IPS-15b (cell line): ENCODE measurements at regions not wholly inside any gene's neighbourhood (a gene's known extent, or its start where the extent isn't known, plus 50 kb on each side); places are given as distances from the start of the nearest gene placed in this dataset.

Experiments
- H3K27me3 ChIP-seq: one replicate; pipeline ENCODE4 v1.6.1; 2013; ENCODE audit warnings: low read length; ENCODE audit not compliant: control insufficient read depth, insufficient read depth
- H3K36me3 ChIP-seq: one replicate; pipeline ENCODE4 v1.6.1; 2013; ENCODE audit warnings: low read length; ENCODE audit not compliant: control insufficient read depth, insufficient read depth
- H3K4me1 ChIP-seq: one replicate; pipeline ENCODE4 v1.6.1; 2013; ENCODE audit warnings: mild to moderate bottlenecking, low read length; ENCODE audit not compliant: control insufficient read depth, insufficient read depth
- H3K4me3 ChIP-seq: one replicate; pipeline ENCODE4 v1.5.1; 2013; ENCODE audit warnings: low read depth, low read length
- H3K9ac ChIP-seq: one replicate; pipeline ENCODE4 v1.6.1; 2013; ENCODE audit warnings: low read depth, mild to moderate bottlenecking, low read length
- H3K9me3 ChIP-seq: one replicate; pipeline ENCODE4 v1.6.1; 2013; ENCODE audit warnings: mild to moderate bottlenecking, low read length; ENCODE audit not compliant: control insufficient read depth, insufficient read depth

GRCh38 chr5:13558408-13558807 lies 386.1 kb downstream of the DNAH5 start:
- Histone ChIP-seq H3K9ac (no peak overlapping the region), H3K36me3 (no peaks in the 10 kb centered on the region), H3K4me1 (no peaks in the 10 kb centered on the region), H3K9me3 (no peaks in the 10 kb centered on the region), H3K27me3 (no peaks in the 10 kb centered on the region), H3K4me3 (no peak overlapping the region)

- no peak overlapping the region for H3K9ac ChIP-seq
Observed at GRCh38 chr5:13553896-13554295, 390.6 kb downstream of the DNAH5 start.

GRCh38 chr5:13552361-13552760 lies 392.1 kb downstream of the DNAH5 start:
- Histone ChIP-seq H3K9ac (no peak overlapping the region), H3K4me1 (no peaks in the 10 kb centered on the region), H3K36me3 (no peaks in the 10 kb centered on the region), H3K4me3 (no peak overlapping the region), H3K27me3 (no peaks in the 10 kb centered on the region), H3K9me3 (no peaks in the 10 kb centered on the region)

More at GRCh38 chr5:13553896-13554295, 390.6 kb downstream of the DNAH5 start:
- Histone ChIP-seq H3K4me3 (no peak overlapping the region), H3K27me3 (no peaks in the 10 kb centered on the region), H3K4me1 (no peaks in the 10 kb centered on the region), H3K9me3 (no peaks in the 10 kb centered on the region), H3K36me3 (no peaks in the 10 kb centered on the region)

- H3K36me3 ChIP-seq, result no peaks in the 10 kb centered on the region
- no peak overlapping the region for H3K4me3 ChIP-seq
- no peaks in the 10 kb centered on the region for H3K9me3 ChIP-seq
Observed at GRCh38 chr5:13551645-13552044, 392.8 kb downstream of the DNAH5 start.

GRCh38 chr5:13540168-13540750 lies 404.2 kb downstream of the DNAH5 start:
- peaks cover 10% of the 10 kb centered on the region for H3K4me1 ChIP-seq
- no peaks in the 10 kb centered on the region for H3K9me3 ChIP-seq
- H3K9ac ChIP-seq, result no peak overlapping the region
- no peaks in the 10 kb centered on the region for H3K36me3 ChIP-seq
- no peak overlapping the region for H3K4me3 ChIP-seq
- no peaks in the 10 kb centered on the region for H3K27me3 ChIP-seq

More at GRCh38 chr5:13551645-13552044, 392.8 kb downstream of the DNAH5 start:
- Histone ChIP-seq H3K4me1 (no peaks in the 10 kb centered on the region), H3K9ac (no peak overlapping the region), H3K27me3 (no peaks in the 10 kb centered on the region)

- no peak overlapping the region for H3K9ac ChIP-seq
- no peak overlapping the region for H3K4me3 ChIP-seq
- H3K4me1 ChIP-seq, result peaks cover 10% of the 10 kb centered on the region
- no peaks in the 10 kb centered on the region for H3K9me3 ChIP-seq
- no peaks in the 10 kb centered on the region for H3K36me3 ChIP-seq
- no peaks in the 10 kb centered on the region for H3K27me3 ChIP-seq
Observed at GRCh38 chr5:13536933-13537332, 407.6 kb downstream of the DNAH5 start.

- no peaks in the 10 kb centered on the region for H3K9me3 ChIP-seq
- no peaks in the 10 kb centered on the region for H3K4me1 ChIP-seq
- H3K36me3 ChIP-seq, result no peaks in the 10 kb centered on the region
- no peak overlapping the region for H3K9ac ChIP-seq
- H3K4me3 ChIP-seq, result no peak overlapping the region
- H3K27me3 ChIP-seq, result no peaks in the 10 kb centered on the region
Observed at GRCh38 chr5:13533833-13534232, 410.7 kb downstream of the DNAH5 start.

GRCh38 chr5:13529300-13529699 lies 415.2 kb downstream of the DNAH5 start:
- no peaks in the 10 kb centered on the region for H3K36me3 ChIP-seq
- H3K9ac ChIP-seq, result no peak overlapping the region
- H3K27me3 ChIP-seq, result no peaks in the 10 kb centered on the region
- no peaks in the 10 kb centered on the region for H3K9me3 ChIP-seq
- H3K4me1 ChIP-seq, result no peaks in the 10 kb centered on the region
- H3K4me3 ChIP-seq, result no peak overlapping the region

- no peaks in the 10 kb centered on the region for H3K4me1 ChIP-seq
Observed at GRCh38 chr5:13524936-13525335, 419.6 kb downstream of the DNAH5 start.

GRCh38 chr5:13519131-13519530 lies 425.4 kb downstream of the DNAH5 start:
- Histone ChIP-seq H3K36me3 (no peaks in the 10 kb centered on the region), H3K27me3 (no peaks in the 10 kb centered on the region), H3K9me3 (no peaks in the 10 kb centered on the region), H3K4me1 (no peaks in the 10 kb centered on the region), H3K9ac (no peak overlapping the region), H3K4me3 (no peak overlapping the region)

More at GRCh38 chr5:13524936-13525335, 419.6 kb downstream of the DNAH5 start:
- Histone ChIP-seq H3K4me3 (no peak overlapping the region), H3K27me3 (no peaks in the 10 kb centered on the region), H3K9me3 (no peaks in the 10 kb centered on the region), H3K36me3 (no peaks in the 10 kb centered on the region), H3K9ac (no peak overlapping the region)

GRCh38 chr5:13516195-13516594 lies 428.3 kb downstream of the DNAH5 start:
- H3K36me3 ChIP-seq, result no peaks in the 10 kb centered on the region
- H3K4me1 ChIP-seq, result no peaks in the 10 kb centered on the region
- H3K9me3 ChIP-seq, result no peaks in the 10 kb centered on the region

GRCh38 chr5:13511442-13511841 lies 433.0 kb downstream of the DNAH5 start:
- Histone ChIP-seq H3K9ac (no peak overlapping the region), H3K9me3 (no peaks in the 10 kb centered on the region), H3K36me3 (no peaks in the 10 kb centered on the region), H3K4me3 (no peak overlapping the region), H3K4me1 (no peaks in the 10 kb centered on the region), H3K27me3 (no peaks in the 10 kb centered on the region)

More at GRCh38 chr5:13516195-13516594, 428.3 kb downstream of the DNAH5 start:
- H3K9ac ChIP-seq, result no peak overlapping the region
- H3K27me3 ChIP-seq, result no peaks in the 10 kb centered on the region
- no peak overlapping the region for H3K4me3 ChIP-seq
